D721Med (cell line): ENCODE measurements at regions not wholly inside any gene's neighbourhood (a gene's known extent, or its start where the extent isn't known, plus 50 kb on each side); places are given as distances from the start of the nearest gene placed in this dataset.

ENCODE experiments used
- DNase-seq: peaks from one replicate; pipeline ENCODE4 v3.0.0; 2011; ENCODE audit warnings: low spot score; ENCODE audit not compliant: insufficient read length
- FAIRE-seq: peaks from 2 replicates; lab custom pipeline; 2011; peaks lifted over from hg19 to GRCh38; lab: Jason Lieb, UNC
- TF ChIP-seq, protein P1 (sequence below): IDR thresholded peaks from 2 replicates; pipeline ENCODE4 v1.5.1; 2012; ENCODE audit warnings: mild to moderate bottlenecking, control low read depth; ENCODE audit not compliant: insufficient read depth; ENCODE audit errors: missing control alignments

DNA sequence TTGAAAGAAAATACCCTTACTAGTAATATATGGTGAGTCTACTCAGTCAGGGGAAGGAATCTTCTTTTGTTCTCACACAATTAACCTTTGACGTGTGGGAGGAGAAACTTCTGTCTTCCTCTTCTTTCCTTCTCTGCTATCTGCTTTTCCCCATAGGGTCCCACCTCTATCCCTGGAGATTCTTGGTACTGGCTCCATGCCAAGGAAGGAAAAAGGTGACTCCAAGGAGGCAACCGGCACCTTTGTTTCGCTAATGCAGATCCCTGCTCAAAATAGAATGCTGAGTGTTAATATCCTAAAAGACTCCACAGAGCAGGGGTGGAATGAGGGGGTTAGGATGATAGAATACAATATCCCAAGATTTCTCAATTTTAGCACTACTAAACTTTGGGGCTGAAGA lies 116.7 kb downstream of the CD164 start:
- no peak for FAIRE-seq
- no peak for DNase-seq
- TF ChIP-seq, protein P1, sequence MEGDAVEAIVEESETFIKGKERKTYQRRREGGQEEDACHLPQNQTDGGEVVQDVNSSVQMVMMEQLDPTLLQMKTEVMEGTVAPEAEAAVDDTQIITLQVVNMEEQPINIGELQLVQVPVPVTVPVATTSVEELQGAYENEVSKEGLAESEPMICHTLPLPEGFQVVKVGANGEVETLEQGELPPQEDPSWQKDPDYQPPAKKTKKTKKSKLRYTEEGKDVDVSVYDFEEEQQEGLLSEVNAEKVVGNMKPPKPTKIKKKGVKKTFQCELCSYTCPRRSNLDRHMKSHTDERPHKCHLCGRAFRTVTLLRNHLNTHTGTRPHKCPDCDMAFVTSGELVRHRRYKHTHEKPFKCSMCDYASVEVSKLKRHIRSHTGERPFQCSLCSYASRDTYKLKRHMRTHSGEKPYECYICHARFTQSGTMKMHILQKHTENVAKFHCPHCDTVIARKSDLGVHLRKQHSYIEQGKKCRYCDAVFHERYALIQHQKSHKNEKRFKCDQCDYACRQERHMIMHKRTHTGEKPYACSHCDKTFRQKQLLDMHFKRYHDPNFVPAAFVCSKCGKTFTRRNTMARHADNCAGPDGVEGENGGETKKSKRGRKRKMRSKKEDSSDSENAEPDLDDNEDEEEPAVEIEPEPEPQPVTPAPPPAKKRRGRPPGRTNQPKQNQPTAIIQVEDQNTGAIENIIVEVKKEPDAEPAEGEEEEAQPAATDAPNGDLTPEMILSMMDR: no peak

DNA sequence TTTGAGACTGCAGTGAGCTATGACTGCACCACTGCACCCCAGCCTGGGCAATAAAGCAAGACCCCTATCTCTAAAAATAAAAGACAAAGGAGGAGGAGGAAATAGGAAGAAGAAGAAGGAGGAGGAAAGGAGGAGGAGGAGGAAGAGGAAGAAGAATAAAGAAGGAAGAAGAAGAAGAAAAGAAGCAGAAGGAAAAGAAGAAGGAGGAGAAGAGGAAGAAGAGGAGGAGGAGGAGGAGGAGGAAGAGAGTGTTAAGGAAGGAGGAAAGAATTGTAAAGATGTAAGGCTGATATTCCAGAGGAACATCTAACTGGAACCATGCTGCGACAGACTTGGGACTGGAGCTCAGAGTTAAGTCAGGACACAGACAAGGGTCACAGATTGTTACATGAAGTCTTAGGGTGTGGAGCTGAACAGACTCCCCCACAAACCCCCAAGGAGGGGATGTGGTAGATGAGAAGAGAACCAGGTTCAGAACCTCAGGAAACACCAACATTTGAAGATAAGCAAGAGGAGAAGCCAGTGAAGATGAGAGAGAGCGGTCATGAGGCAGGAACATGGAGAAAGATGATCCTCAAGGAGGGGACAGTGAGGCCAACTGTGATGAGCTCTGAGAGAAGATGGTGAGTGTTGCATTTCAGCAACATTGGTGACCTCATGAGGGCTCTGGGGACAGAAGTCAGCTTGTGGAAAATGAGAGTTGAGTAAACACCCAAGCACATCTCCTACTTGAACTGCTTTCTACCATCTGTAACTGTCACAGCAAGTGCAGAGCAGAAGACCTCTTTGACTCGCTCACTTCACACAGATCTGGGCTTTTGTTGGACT lies 118.2 kb downstream of the CD164 start:
- TF ChIP-seq, protein P1: no peak
- DNase-seq (no peak), FAIRE-seq (no peak)

DNA sequence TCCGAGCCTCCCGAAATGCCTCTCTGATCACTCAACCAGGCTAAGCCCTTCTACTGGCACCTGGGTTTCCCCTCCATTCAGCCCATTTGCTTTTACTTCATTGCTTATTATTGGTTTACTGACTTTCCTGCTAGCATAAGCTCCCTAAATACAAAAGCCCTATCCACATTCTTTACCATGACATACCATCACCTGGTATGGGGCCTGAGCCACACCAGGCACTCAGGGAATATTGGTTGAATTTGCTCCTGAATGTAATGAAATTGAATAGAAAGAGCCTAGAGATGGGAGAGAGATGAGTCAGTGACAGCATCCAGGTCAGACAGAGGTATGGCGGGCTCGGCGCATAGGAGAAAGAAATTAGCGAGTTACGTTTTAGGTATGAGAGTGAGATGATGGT lies 120.0 kb downstream of the CD164 start:
- DNase-seq: no peak
- no peak for FAIRE-seq
- TF ChIP-seq, protein P1: no peak

DNA sequence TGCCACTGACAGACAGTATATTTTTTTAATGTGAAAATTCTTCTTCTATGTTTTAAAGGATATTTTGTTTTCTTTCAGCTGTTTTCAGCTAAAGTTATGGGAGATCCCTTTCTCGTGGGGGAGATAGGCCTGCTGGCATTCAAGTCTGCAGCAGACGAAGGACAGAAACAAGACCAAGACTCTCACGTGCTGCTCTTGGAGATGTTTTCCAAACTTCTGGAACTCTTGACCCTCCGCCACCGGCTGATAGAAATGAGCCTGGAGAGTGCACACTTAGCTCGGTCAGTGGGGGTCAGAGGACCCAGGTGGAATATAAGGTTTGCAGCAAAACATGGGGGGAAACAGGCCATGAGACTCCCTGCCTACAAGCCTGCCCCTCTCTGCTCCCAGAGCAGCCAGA lies 120.5 kb downstream of the CD164 start:
- DNase-seq (no peak), FAIRE-seq (no peak)
- TF ChIP-seq, protein P1: no peak

DNA sequence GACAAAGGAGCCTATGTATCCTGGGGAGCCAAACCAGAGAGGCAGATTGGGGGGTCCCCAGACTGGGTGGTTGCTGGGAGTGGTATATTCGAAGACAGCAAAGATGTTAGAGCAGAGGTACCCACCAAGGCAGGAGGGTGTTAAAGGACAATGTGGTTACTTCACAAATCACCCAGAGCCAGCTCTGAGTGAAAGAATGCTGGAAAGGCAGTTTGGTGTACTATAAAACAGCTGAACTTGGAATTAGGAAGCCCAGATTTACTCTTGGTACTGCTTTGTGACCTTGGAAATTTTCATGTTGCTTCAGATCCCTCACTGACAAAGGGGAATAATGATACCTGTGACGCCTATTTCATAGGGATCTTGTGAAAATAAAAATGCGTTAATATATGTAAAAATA lies 121.6 kb downstream of the CD164 start:
- DNase-seq: no peak
- no peak for FAIRE-seq
- TF ChIP-seq, protein P1: no peak

DNA sequence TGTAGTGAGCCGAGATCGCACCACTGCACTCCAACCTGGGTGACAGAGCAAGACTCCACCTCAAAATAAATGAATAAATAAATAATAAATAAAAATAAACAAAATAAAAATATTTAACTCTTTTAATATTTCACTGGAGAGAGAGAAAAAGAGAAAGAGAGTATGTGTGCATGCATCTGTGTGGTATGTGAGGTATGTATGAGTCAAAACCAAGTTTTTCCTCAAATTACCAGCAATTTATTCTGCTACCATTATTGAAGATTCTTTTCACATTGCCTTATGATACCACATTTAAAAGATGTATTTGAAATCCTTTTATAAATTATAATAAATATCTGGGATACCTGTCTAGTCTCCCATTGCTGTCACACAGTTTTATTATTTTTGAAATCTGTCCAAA lies 122.1 kb downstream of the CD164 start:
- DNase-seq: no peak
- FAIRE-seq: no peak
- TF ChIP-seq, protein P1: no peak

DNA sequence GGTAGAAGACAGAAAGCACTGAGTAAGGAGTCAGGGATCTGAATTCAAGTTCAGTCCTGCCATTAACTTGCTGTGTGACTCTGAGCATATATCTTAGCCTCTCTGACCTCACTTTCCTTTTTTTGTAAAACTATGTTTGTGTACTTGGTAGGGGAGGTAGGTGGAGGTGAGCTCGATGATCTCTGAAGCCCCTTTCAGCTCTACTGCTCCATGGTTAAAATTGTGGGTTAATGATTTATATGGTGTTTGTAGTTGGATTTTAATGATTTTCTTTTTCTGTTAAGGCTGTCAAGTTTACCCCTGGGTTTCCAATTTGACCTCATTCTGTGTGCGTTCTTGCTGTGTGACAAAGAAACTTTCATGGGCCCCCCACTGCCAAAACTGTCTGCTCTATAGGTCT lies 124.1 kb downstream of the CD164 start:
- no peak for FAIRE-seq
- no peak for DNase-seq
- TF ChIP-seq, protein P1: no peak
